Mesothelial cell of epicardium (in vitro differentiated cells): ENCODE measurements at regions not wholly inside any gene's neighbourhood (a gene's known extent, or its start where the extent isn't known, plus 50 kb on each side); places are given as distances from the start of the nearest gene placed in this dataset.

ENCODE experiments used
- DNase-seq, 2 experiments: peaks; one replicate each; pipeline ENCODE4 v3.0.0; 2021; ENCODE audit warnings: low spot score in 2 of 2; ENCODE audit not compliant: unreplicated experiment in 2 of 2
- H3K27ac Mint-ChIP-seq: 2 replicates; pipeline ENCODE4 v1.8.0; 2021; ENCODE audit warnings: mixed read lengths
- H3K27me3 Mint-ChIP-seq: 2 replicates; pipeline ENCODE4 v1.8.0; 2021; ENCODE audit warnings: low read depth, mixed read lengths
- H3K36me3 Mint-ChIP-seq: 2 replicates; pipeline ENCODE4 v1.8.0; 2021; ENCODE audit warnings: mixed read lengths
- H3K4me1 Mint-ChIP-seq: 2 replicates; pipeline ENCODE4 v1.8.0; 2021; ENCODE audit warnings: mixed read lengths
- H3K4me3 Mint-ChIP-seq: 2 replicates; pipeline ENCODE4 v1.8.0; 2021; ENCODE audit warnings: mild to moderate bottlenecking, moderate library complexity, mixed read lengths
- H3K9me3 Mint-ChIP-seq: 2 replicates; pipeline ENCODE4 v1.8.0; 2021; ENCODE audit warnings: mixed read lengths
- CTCF ChIP-seq: fragments of 200-600 bp; sonication (generic); IDR thresholded peaks from one replicate; pipeline ENCODE4 v1.5.0; 2021; ENCODE audit warnings: antibody characterized with exemption; ENCODE audit not compliant: unreplicated experiment

GRCh38 chr3:163890661-163891060 is 1187.6 kb downstream of the SI start:
- Mint-ChIP-seq H3K4me3 (no peak overlapping the region), H3K36me3 (no peaks in the 10 kb centered on the region), H3K27me3 (no peaks in the 10 kb centered on the region), H3K4me1 (no peaks in the 10 kb centered on the region), H3K9me3 (no peaks in the 10 kb centered on the region), H3K27ac (no peak overlapping the region)
- no peak for DNase-seq
- TF ChIP-seq CTCF = no peak

GRCh38 chr3:163879172-163879571 is 1199.1 kb downstream of the SI start:
- peaks cover 10% of the 10 kb centered on the region for H3K36me3 Mint-ChIP-seq
- no peaks in the 10 kb centered on the region for H3K27me3 Mint-ChIP-seq
- no peak overlapping the region for H3K4me3 Mint-ChIP-seq
- no peak for TF ChIP-seq CTCF
- no peak for DNase-seq
- no peaks in the 10 kb centered on the region for H3K4me1 Mint-ChIP-seq
- H3K27ac Mint-ChIP-seq = no peak overlapping the region
- H3K9me3 Mint-ChIP-seq = peaks cover 39% of the 10 kb centered on the region

GRCh38 chr3:163878396-163878795 is 1199.9 kb downstream of the SI start:
- no peak for DNase-seq
- H3K27me3 Mint-ChIP-seq = no peaks in the 10 kb centered on the region
- H3K27ac Mint-ChIP-seq = no peak overlapping the region
- H3K4me3 Mint-ChIP-seq = no peak overlapping the region
- H3K9me3 Mint-ChIP-seq = peaks cover 40% of the 10 kb centered on the region
- TF ChIP-seq CTCF = no peak
- H3K4me1 Mint-ChIP-seq = no peaks in the 10 kb centered on the region
- H3K36me3 Mint-ChIP-seq = peaks cover 10% of the 10 kb centered on the region

GRCh38 chr3:163877805-163878204 is 1200.5 kb downstream of the SI start:
- no peaks in the 10 kb centered on the region for H3K27me3 Mint-ChIP-seq
- H3K4me3 Mint-ChIP-seq = no peak overlapping the region
- H3K36me3 Mint-ChIP-seq = peaks cover 10% of the 10 kb centered on the region
- no peak for DNase-seq
- H3K9me3 Mint-ChIP-seq = peaks cover 40% of the 10 kb centered on the region
- no peak for TF ChIP-seq CTCF
- no peaks in the 10 kb centered on the region for H3K4me1 Mint-ChIP-seq
- H3K27ac Mint-ChIP-seq = no peak overlapping the region

GRCh38 chr3:163863146-163863545 is 1215.2 kb downstream of the SI start:
- TF ChIP-seq CTCF = no peak
- no peak overlapping the region for H3K27ac Mint-ChIP-seq
- no peaks in the 10 kb centered on the region for H3K4me1 Mint-ChIP-seq

GRCh38 chr3:163852233-163852632 is 1226.1 kb downstream of the SI start:
- H3K4me1 Mint-ChIP-seq = no peaks in the 10 kb centered on the region
- TF ChIP-seq CTCF = no peak
- no peaks in the 10 kb centered on the region for H3K27me3 Mint-ChIP-seq
- H3K4me3 Mint-ChIP-seq = no peak overlapping the region
- no peak overlapping the region for H3K27ac Mint-ChIP-seq
- H3K9me3 Mint-ChIP-seq = peaks cover 6% of the 10 kb centered on the region
- no peaks in the 10 kb centered on the region for H3K36me3 Mint-ChIP-seq
- DNase-seq = no peak

More at GRCh38 chr3:163863146-163863545, 1215.2 kb downstream of the SI start:
- H3K4me3 Mint-ChIP-seq = no peak overlapping the region
- no peaks in the 10 kb centered on the region for H3K27me3 Mint-ChIP-seq
- H3K36me3 Mint-ChIP-seq = no peaks in the 10 kb centered on the region
- H3K9me3 Mint-ChIP-seq = peaks cover 8% of the 10 kb centered on the region
- no peak for DNase-seq
